HEK293 (cell line): ENCODE measurements at regions not wholly inside any gene's neighbourhood (a gene's known extent, or its start where the extent isn't known, plus 50 kb on each side); places are given as distances from the start of the nearest gene placed in this dataset.

Experiments used
- CTCF ChIA-PET: fragments of 350-600 bp; formaldehyde crosslinking; extraction: SDS; loops from one replicate; lab custom pipeline; 2021; ENCODE audit warnings: antibody characterized with exemption; lab: Yijun Ruan, JAX
- POLR2A ChIA-PET: fragments of 300-600 bp; formaldehyde crosslinking; extraction: SDS; loops from one replicate; lab custom pipeline; 2020; ENCODE audit warnings: antibody characterized with exemption, inconsistent platforms; lab: Yijun Ruan, JAX
- H3K27ac ChIP-seq: fragments of 200-500 bp; sonication (Bioruptor generic); 2 replicates; pipeline ENCODE4 v1.5.1; 2014; ENCODE audit warnings: low read depth, low read length, control low read depth, inconsistent platforms; ENCODE audit errors: extremely low read depth
- H3K36me3 ChIP-seq, 2 experiments: fragments of 200-500 bp in 1 of 2; sonication (Bioruptor generic) in 1 of 2; 1 replicate in 1 of 2; 2 replicates in 1 of 2; pipeline ENCODE4 v1.5.1; 2014 to 2017; ENCODE audit warnings: inconsistent platforms in 2 of 2, low read length in 2 of 2; ENCODE audit not compliant: control insufficient read depth in 2 of 2, insufficient read depth in 1 of 2
- H3K4me1 ChIP-seq: fragments of 200-500 bp; sonication (Bioruptor generic); 2 replicates; pipeline ENCODE4 v1.5.1; 2014; ENCODE audit warnings: mild to moderate bottlenecking, low read length, inconsistent platforms; ENCODE audit not compliant: control insufficient read depth, insufficient read depth
- H3K4me3 ChIP-seq: 2 replicates; pipeline ENCODE4 v1.5.1; 2011; ENCODE audit warnings: low read depth, mild to moderate bottlenecking, control low read depth, low read length, moderate library complexity
- H3K9me3 ChIP-seq: fragments of 200-500 bp; sonication (Bioruptor generic); 2 replicates; pipeline ENCODE4 v1.5.1; 2014; ENCODE audit warnings: low read depth, low read length, inconsistent platforms; ENCODE audit not compliant: control insufficient read depth, insufficient read depth
- BCL11A ChIP-seq: fragments of 450-650 bp; formaldehyde crosslinking; IDR thresholded peaks from 2 replicates; pipeline ENCODE4 v1.5.1; 2016; ENCODE audit warnings: low read depth, missing biosample characterization, missing genetic modification characterization
- GLIS2 ChIP-seq: fragments of 450-650 bp; formaldehyde crosslinking; IDR thresholded peaks from 2 replicates; pipeline ENCODE4 v1.5.1; 2016; ENCODE audit warnings: missing biosample characterization, missing genetic modification characterization
- HIC1 ChIP-seq: fragments of 450-650 bp; formaldehyde crosslinking; IDR thresholded peaks from 2 replicates; pipeline ENCODE4 v1.5.1; 2016; ENCODE audit warnings: missing biosample characterization, missing genetic modification characterization
- HOXC10 ChIP-seq: sonication (generic); formaldehyde crosslinking; IDR thresholded peaks from 2 replicates; pipeline ENCODE4 v1.8.1; 2023; ENCODE audit warnings: mild to moderate bottlenecking, missing genetic modification reagents
- IKZF3 ChIP-seq: fragments of 450-650 bp; IDR thresholded peaks from 2 replicates; pipeline ENCODE4 v1.5.0; 2018; ENCODE audit warnings: missing biosample characterization, mild to moderate bottlenecking, missing genetic modification characterization, moderate library complexity
- MZF1 ChIP-seq: fragments of 450-650 bp; formaldehyde crosslinking; IDR thresholded peaks from 2 replicates; pipeline ENCODE4 v1.5.1; 2017; ENCODE audit warnings: missing biosample characterization, missing genetic modification characterization, borderline replicate concordance
- OSR2 ChIP-seq: fragments of 450-650 bp; formaldehyde crosslinking; IDR thresholded peaks from 2 replicates; pipeline ENCODE4 v1.5.1; 2016; ENCODE audit warnings: missing biosample characterization, missing genetic modification characterization
- OVOL3 ChIP-seq: fragments of 450-650 bp; formaldehyde crosslinking; IDR thresholded peaks from 2 replicates; pipeline ENCODE4 v1.5.1; 2016; ENCODE audit warnings: missing biosample characterization, missing genetic modification characterization
- PRDM1 ChIP-seq: fragments of 450-650 bp; formaldehyde crosslinking; IDR thresholded peaks from 2 replicates; pipeline ENCODE4; 2016; ENCODE audit warnings: missing biosample characterization, missing genetic modification characterization
- SETDB1 ChIP-seq: IDR thresholded peaks from one replicate; pipeline ENCODE4 v1.6.1; 2017; ENCODE audit warnings: mild to moderate bottlenecking, low read length, moderate library complexity, mixed read lengths; ENCODE audit not compliant: insufficient read length
- SP3 ChIP-seq: fragments of 450-650 bp; formaldehyde crosslinking; IDR thresholded peaks from 2 replicates; pipeline ENCODE4 v1.5.1; 2016; ENCODE audit warnings: missing biosample characterization, missing genetic modification characterization
- SP7 ChIP-seq: fragments of 450-650 bp; formaldehyde crosslinking; IDR thresholded peaks from 2 replicates; pipeline ENCODE4 v1.5.1; 2016; ENCODE audit warnings: missing biosample characterization, missing genetic modification characterization
- TCF7L2 ChIP-seq: IDR thresholded peaks from 2 replicates; pipeline ENCODE4 v1.6.1; 2011; ENCODE audit warnings: low read depth, mild to moderate bottlenecking, inconsistent platforms, low read length, moderate library complexity, borderline replicate concordance
- YY1 ChIP-seq: fragments of 450-650 bp; formaldehyde crosslinking; IDR thresholded peaks from 2 replicates; pipeline ENCODE4 v1.5.1; 2018; ENCODE audit warnings: missing biosample characterization, missing genetic modification characterization
- YY2 ChIP-seq: fragments of 450-650 bp; formaldehyde crosslinking; IDR thresholded peaks from 2 replicates; pipeline ENCODE4 v1.5.1; 2016; ENCODE audit warnings: missing biosample characterization, missing genetic modification characterization
- ZBTB26 ChIP-seq: fragments of 450-650 bp; formaldehyde crosslinking; optimal IDR thresholded peaks from 2 replicates; pipeline ENCODE3; 2016; ENCODE audit warnings: missing biosample characterization, mild to moderate bottlenecking, missing genetic modification characterization
- ZFHX2 ChIP-seq: fragments of 450-650 bp; formaldehyde crosslinking; conservative IDR thresholded peaks from 2 replicates; pipeline ENCODE4 v1.5.1; 2016; ENCODE audit warnings: missing biosample characterization, missing genetic modification characterization
- ZNF138 ChIP-seq: fragments of 450-650 bp; formaldehyde crosslinking; IDR thresholded peaks from 2 replicates; pipeline ENCODE4 v1.5.1; 2016; ENCODE audit warnings: missing biosample characterization, missing genetic modification characterization, borderline replicate concordance
- ZNF146 ChIP-seq: fragments of 450-650 bp; formaldehyde crosslinking; IDR thresholded peaks from 2 replicates; pipeline ENCODE4 v1.5.1; 2016; ENCODE audit warnings: missing biosample characterization, missing genetic modification characterization
- ZNF148 ChIP-seq: fragments of 450-650 bp; formaldehyde crosslinking; IDR thresholded peaks from 2 replicates; pipeline ENCODE4 v1.5.0; 2017; ENCODE audit warnings: missing biosample characterization, missing genetic modification characterization, borderline replicate concordance
- ZNF24 ChIP-seq: fragments of 450-650 bp; formaldehyde crosslinking; IDR thresholded peaks from 2 replicates; pipeline ENCODE4 v1.5.1; 2016; ENCODE audit warnings: missing biosample characterization, missing genetic modification characterization
- ZNF391 ChIP-seq: fragments of 450-650 bp; formaldehyde crosslinking; IDR thresholded peaks from 2 replicates; pipeline ENCODE4 v1.5.1; 2016; ENCODE audit warnings: low read depth, missing biosample characterization, missing genetic modification characterization, borderline replicate concordance
- ZNF394 ChIP-seq: fragments of 450-650 bp; formaldehyde crosslinking; IDR thresholded peaks from 2 replicates; pipeline ENCODE4 v1.5.1; 2016; ENCODE audit warnings: missing biosample characterization, missing genetic modification characterization, mild to moderate bottlenecking, moderate library complexity, borderline replicate concordance
- ZNF501 ChIP-seq: fragments of 450-650 bp; formaldehyde crosslinking; IDR thresholded peaks from 2 replicates; pipeline ENCODE4 v1.5.1; 2016; ENCODE audit warnings: missing biosample characterization, missing genetic modification characterization
- ZNF610 ChIP-seq: fragments of 450-650 bp; formaldehyde crosslinking; IDR thresholded peaks from 2 replicates; pipeline ENCODE4 v1.5.1; 2016; ENCODE audit warnings: missing biosample characterization, missing genetic modification characterization, borderline replicate concordance
- ZNF645 ChIP-seq: fragments of 450-650 bp; formaldehyde crosslinking; IDR thresholded peaks from 2 replicates; pipeline ENCODE4; 2016; ENCODE audit warnings: missing biosample characterization, missing genetic modification characterization
- ZNF701 ChIP-seq: fragments of 450-650 bp; formaldehyde crosslinking; IDR thresholded peaks from 2 replicates; pipeline ENCODE4 v1.5.1; 2016; ENCODE audit warnings: missing biosample characterization, missing genetic modification characterization
- ZXDB ChIP-seq: fragments of 450-650 bp; formaldehyde crosslinking; IDR thresholded peaks from 2 replicates; pipeline ENCODE4 v1.5.1; 2016; ENCODE audit warnings: missing biosample characterization, missing genetic modification characterization

- POLR2A ChIA-PET: no interaction called here
- Histone ChIP-seq H3K9me3 (no peaks in the 10 kb centered on the region), H3K27ac (no peak overlapping the region), H3K36me3 (no peaks in the 10 kb centered on the region), H3K4me1 (no peaks in the 10 kb centered on the region), H3K4me3 (no peak overlapping the region)
- CTCF ChIA-PET: no interaction called here
- TF ChIP-seq ZNF610 (tag by site-specific recombination) (no peak), ZBTB26 (tag by site-specific recombination) (no peak), ZNF645 (tag by site-specific recombination) (no peak), ZNF146 (tag by site-specific recombination) (no peak), ZNF138 (tag by site-specific recombination) (no peak), GLIS2 (tag by site-specific recombination) (no peak), PRDM1 (tag by site-specific recombination) (no peak), ZNF501 (tag by site-specific recombination) (no peak), SP3 (no peak), ZNF394 (tag by site-specific recombination) (no peak), SP7 (tag by site-specific recombination) (no peak), IKZF3 (tag by site-specific recombination) (no peak), ZFHX2 (tag by site-specific recombination) (no peak), YY2 (tag by site-specific recombination) (no peak), ZNF701 (no peak)
These were observed 105.0 kb downstream of the TRIM29 start for GRCh38 chr11:120032766-120033390.

- Histone ChIP-seq H3K9me3 (no peaks in the 10 kb centered on the region), H3K36me3 (no peaks in the 10 kb centered on the region), H3K4me1 (no peaks in the 10 kb centered on the region), H3K4me3 (no peak overlapping the region), H3K27ac (no peak overlapping the region)
- CTCF ChIA-PET: interaction anchor here (0.6 to 1.5 kb wide), 3 partner anchors 9 to 849 kb away, joined by 3 to 5 read pairs (median 3); no protein-coding TSS in a partner anchor
- TF ChIP-seq ZNF148 (tag by site-specific recombination) (no peak), OSR2 (tag by site-specific recombination) (no peak), SETDB1 (no peak), BCL11A (no peak), TCF7L2 (no peak), HOXC10 (CRISPR knock-in tag) (no peak), MZF1 (tag by site-specific recombination) (no peak), YY1 (no peak), HIC1 (tag by site-specific recombination) (no peak), ZNF24 (no peak), ZXDB (no peak), ZNF391 (tag by site-specific recombination) (no peak), OVOL3 (tag by site-specific recombination) (no peak)
- POLR2A ChIA-PET: no interaction called here
These were observed 106.0 kb downstream of the TRIM29 start for GRCh38 chr11:120031612-120032600.
